Left kidney (tissue), 1 donor: ENCODE measurements at regions not wholly inside any gene's neighbourhood (a gene's known extent, or its start where the extent isn't known, plus 50 kb on each side); places are given as distances from the start of the nearest gene placed in this dataset.

ENCODE experiments used
- DNase-seq: peaks from one replicate; pipeline ENCODE4 v3.0.0-alpha.2; 2013

- DNase-seq, result no peak
Measured at GRCh38 chr20:42020316-42020715, 402.1 kb upstream of the CHD6 start.

DNA sequence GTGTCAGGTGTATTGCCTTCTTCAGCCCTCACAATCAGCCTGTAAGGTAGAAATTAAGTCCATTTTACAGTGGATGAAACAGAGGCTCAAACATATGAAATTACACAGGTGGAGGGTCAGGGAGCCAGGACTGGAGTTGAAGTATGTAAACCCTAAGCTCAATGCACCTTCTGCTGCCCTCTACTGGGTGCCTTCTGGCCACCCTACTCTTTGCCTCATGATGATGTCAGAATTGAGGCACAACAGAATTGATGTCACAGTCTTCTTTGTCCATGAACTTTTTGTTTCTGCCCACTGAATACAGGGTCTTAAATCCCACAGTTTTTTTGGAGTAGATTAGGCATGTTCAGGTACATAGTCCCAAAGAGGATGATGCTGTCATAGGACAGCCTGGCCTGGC, 400.8 kb upstream of the CHD6 start:
- no peak for DNase-seq

DNA sequence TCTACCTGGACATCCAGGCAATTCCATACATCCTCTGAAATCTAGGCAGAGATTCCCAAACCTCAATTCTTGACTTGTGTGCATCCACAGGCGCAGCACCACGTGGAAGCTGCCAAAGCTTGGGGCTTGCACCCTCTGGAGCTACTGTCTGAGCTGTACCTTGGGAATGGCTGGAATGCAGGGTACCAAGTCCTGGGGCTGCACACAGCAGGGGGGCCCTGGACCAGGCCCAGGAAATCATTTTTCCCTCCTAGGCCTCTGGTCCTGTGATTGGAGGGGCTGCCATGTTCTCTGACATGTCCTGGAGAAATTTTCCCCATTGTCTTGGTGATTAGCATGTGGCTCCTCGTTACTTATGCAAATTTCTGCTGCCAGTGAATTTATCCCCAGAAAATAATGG, 391.9 kb upstream of the CHD6 start:
- DNase-seq, result no peak

- DNase-seq, result no peak
Measured at GRCh38 chr20:42007251-42007650, 389.1 kb upstream of the CHD6 start.

DNA sequence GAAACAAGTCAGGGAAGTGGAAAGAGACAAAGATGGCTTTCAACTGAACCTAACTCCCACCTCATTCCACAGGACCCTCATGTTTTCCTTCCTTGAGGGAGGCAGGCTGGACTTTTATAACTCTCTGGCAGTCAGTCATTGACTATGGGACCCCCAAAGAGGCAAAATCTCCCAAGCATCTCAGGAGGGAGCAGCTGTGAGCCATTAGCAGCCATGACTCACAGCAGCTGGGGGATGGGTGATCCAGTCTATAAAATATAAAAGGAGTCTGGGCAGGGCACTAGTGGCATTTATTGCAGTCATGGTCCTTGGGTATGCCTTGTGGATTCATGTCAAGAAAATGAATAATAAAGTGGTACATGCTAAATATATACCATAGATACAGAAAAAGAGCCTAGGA, 387.0 kb upstream of the CHD6 start:
- no peak for DNase-seq

GRCh38 chr20:42003380-42003779, 385.2 kb upstream of the CHD6 start:
- DNase-seq, result no peak

GRCh38 chr20:41998539-41999341, 380.6 kb upstream of the CHD6 start:
- DNase-seq, result no peak

- DNase-seq, result no peak
Measured at GRCh38 chr20:41996951-41997350, 378.8 kb upstream of the CHD6 start.

DNA sequence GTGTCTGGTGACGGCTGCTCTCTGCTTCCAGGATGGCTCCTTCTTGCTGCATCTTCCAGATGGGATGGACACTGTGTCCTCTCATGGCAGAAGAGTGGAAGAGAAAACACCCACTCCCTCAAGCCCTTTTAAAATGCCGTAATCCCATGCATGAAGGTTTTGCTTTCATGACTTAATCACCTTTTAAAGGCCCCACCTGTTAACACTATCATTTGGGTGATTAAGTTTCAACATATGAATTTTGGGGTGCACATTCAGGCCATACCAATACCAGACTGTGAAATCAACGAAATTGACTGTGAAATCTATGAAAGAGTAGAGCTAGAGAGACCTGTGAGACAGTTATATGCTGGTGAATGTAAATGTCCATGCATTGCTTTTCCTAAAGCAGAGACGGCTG, 374.3 kb upstream of the CHD6 start:
- DNase-seq, result no peak

- no peak for DNase-seq
Measured at GRCh38 chr20:41991412-41991811, 373.2 kb upstream of the CHD6 start.

DNA sequence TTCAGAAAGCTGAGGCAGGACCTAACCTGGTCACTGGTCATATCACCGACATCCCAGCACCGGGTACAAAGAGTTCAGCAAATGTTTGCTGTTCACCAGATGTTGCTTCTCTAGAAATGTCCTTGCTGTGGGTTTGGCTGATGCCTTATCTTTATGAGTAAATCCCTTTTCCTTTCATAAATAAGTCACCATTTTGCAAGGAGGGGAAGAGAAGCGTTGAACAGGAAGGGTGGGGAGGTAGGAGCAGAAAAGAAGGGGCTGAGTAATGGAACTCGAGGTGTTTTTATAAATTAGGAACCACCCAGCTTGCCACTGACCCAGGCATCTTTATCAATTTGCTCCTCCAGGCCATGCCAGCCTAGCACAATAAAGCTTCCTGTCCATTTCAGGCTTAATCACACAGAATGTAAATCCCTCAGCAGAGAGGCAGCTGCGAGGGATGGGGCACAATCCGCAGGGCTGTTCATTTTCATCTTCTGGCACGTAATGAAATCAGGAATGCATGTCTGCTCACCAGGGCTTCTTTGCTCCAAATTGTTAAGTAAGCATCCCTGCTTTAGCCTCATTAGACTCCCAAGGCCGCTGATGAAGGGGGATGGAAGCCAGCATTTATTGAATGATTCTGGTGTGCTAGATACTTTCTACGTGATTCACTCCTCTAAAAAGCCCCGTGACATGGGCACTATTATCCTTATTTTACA, 371.9 kb upstream of the CHD6 start:
- DNase-seq, result no peak

- no peak for DNase-seq
Measured at GRCh38 chr20:41989039-41989679, 371.0 kb upstream of the CHD6 start.

DNA sequence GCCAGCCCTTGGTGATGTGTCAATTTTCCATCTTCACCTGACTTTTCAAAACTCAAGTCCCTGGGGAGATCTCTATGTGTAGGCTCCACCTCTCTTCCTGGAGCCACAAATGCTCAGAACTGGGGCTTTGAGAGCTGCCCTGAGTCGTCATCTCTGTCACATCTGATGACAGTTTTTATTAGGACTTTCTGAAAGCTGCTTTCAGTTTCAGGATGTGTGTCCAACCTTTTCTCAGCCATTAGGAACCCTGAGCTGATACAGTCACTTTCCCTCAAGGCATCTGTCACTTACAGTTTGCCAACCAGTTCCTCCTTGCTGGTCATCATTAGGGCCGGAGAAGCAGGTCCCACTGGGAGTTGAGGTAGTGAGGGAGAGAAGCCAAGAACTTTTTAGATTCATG, 365.9 kb upstream of the CHD6 start:
- DNase-seq, result no peak

DNA sequence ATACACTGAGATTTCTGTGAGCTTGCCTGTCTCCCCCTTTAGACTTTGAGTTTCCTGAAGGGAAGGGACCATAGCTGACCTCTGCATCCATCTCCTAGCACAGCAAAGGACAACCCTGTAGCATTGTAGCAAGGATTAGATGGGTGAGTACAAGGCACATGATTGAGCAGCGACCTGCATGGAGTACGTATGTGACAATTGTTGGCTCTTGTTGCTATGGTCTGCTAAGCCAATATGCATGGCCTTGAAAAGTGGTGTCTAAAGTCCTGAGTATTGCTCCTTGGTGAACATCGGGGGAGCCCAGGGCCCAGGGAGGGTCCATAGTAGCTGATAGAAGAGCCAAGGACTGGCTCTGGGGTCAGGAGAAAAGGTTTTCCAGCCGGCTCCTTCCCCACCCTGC, 365.0 kb upstream of the CHD6 start:
- DNase-seq, result no peak

DNA sequence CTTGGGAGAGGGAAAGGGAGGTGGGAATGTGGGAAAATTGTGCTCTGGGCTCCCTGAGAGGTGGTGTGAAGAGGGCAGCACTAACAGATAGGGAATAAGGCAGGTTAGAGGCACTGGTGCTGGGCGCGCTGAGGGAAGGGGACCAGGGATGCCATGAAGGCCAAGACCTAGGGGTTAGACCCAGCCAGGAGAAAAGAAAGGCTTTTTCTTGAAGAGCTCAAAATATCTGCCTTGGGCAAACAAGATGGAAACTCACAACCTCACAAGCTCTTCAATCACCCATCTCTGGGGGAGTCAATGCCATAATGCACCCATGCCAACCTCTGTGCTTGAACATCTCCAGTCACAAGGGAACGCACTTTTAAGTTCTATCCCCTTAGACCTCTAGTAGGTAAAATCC, 363.6 kb upstream of the CHD6 start:
- DNase-seq, result no peak

DNA sequence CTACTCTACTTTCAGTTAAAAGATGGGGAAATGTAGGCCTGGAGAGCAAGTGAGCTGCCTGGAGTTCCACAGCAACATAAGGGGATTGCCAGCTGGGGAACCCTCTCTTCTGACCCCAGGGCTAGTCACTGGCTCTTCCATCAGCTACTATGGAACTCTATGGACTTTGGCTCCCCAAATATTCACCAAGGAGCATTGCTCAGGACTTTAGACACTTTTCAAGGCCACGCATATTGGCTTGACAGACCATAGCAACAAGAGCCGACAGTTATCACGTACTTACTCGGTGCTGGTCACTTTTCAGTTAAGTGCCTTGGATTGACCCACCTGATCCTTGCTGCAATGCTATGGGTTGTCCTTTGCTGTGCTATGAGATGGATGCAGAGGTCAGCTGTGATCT, 360.7 kb upstream of the CHD6 start:
- DNase-seq, result no peak

- DNase-seq, result no peak
Measured at GRCh38 chr20:41978246-41978790, 360.1 kb upstream of the CHD6 start.

DNA sequence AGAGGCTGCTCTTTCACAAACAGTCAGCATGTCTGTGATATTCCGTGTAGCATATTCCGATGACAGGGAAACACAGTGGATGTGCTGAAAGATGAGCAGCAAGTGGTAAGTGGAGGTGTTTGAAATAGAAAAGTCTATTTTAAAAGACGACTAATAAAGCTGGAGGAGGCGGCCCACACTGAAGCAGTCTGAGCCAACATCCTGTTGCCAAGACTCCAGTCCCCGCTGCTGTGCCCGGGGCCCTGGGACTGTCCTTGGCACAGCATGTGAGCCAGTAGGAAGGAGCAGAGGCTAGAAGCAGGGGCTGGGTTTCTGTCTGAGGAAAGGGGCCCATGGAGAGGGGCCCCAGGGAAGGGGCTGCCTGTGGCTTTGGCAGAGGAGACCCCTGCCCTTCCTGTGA, 351.5 kb upstream of the CHD6 start:
- DNase-seq, result no peak

DNA sequence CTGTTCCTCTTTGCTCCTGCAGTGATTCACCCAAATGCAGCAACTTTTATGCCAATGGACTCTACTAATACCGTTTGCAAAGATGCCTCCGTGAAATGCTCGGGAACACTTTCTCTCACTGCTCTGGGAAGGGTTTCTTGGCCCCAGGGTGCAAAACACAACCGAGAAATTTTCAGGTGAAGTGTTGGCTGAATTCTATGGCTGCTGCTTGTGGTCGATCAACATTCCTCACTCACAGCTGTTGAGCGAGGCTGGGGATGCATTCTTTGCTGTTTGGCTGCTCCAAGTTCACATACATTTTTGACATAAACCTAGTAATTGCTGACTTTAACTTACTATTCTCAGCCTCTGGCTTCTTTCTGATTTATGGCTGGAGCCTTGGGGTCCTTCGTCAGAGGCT, 342.0 kb upstream of the CHD6 start:
- DNase-seq, result no peak

DNA sequence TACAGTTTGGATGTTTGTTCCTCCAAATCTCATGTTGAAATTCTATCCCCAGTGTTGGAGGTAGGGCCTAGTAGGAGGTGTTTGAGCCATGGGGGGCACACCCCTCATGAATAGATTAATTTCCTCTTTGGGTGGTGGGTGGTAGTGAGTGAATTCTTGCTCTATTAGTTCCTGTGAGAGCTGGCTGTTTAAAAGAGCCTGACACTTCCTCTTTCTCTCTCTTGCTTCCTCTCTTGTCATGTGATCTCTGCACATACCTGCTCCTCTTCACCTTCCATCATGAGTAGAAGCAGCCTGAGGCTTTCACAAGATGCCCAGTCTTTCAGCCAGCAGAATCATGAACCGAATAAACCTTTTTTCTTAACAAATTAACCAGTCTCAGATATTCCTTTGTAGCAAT, 340.2 kb upstream of the CHD6 start:
- DNase-seq, result no peak

- DNase-seq, result no peak
Measured at GRCh38 chr20:41956338-41957074, 338.3 kb upstream of the CHD6 start.

GRCh38 chr20:41952166-41952565, 334.0 kb upstream of the CHD6 start:
- no peak for DNase-seq
